CD4-positive, alpha-beta memory T cell (primary cell): ENCODE measurements at regions not wholly inside any gene's neighbourhood (a gene's known extent, or its start where the extent isn't known, plus 50 kb on each side); places are given as distances from the start of the nearest gene placed in this dataset.

Experiments
- CTCF ChIA-PET: fragments of 350-600 bp; sonication (Branson Sonifier 250); formaldehyde crosslinking; loops from one replicate; lab custom pipeline; 2021; ENCODE audit warnings: inconsistent platforms; ENCODE audit not compliant: partially characterized antibody; lab: Charles Lee
- POLR2A ChIA-PET: fragments of 350-600 bp; sonication (Branson Sonifier 250); formaldehyde crosslinking; loops from one replicate; lab custom pipeline; 2021; ENCODE audit not compliant: partially characterized antibody; lab: Charles Lee
- DNase-seq, 5 donors: peaks; one replicate each; pipeline versions ENCODE4 v3.0.0 to v3.0.0-alpha.2; 2020 to 2022; ENCODE audit warnings: mixed read lengths in 1 of 5
- H3K27ac ChIP-seq: one replicate; pipeline ENCODE4 v1.7.0; 2013; ENCODE audit warnings: low read depth, low read length
- H3K27me3 ChIP-seq: 2 replicates; pipeline ENCODE4 v1.7.0; 2013; ENCODE audit warnings: mild to moderate bottlenecking, low read length, moderate library complexity; ENCODE audit not compliant: insufficient read depth
- H3K36me3 ChIP-seq: 2 replicates; pipeline ENCODE4 v1.7.0; 2013; ENCODE audit warnings: mild to moderate bottlenecking, low read length, moderate library complexity; ENCODE audit not compliant: insufficient read depth
- H3K4me1 ChIP-seq: 2 replicates; pipeline ENCODE4 v1.7.0; 2013; ENCODE audit warnings: mild to moderate bottlenecking, low read length, moderate library complexity; ENCODE audit not compliant: insufficient read depth
- H3K4me3 ChIP-seq, 2 donors: one replicate each; pipeline ENCODE4 v1.7.0; 2013; ENCODE audit warnings: low read length in 2 of 2, mild to moderate bottlenecking in 1 of 2
- H3K9me3 ChIP-seq, 2 donors: one replicate each; pipeline ENCODE4 v1.7.0; 2013; ENCODE audit warnings: low read length in 2 of 2, control low read depth in 1 of 2; ENCODE audit not compliant: control insufficient read depth in 1 of 2
- H3K27ac Mint-ChIP-seq, 7 donors: one replicate each; pipeline ENCODE4 v1.8.0; 2020 to 2021; ENCODE audit warnings: mixed read lengths in 7 of 7, mild to moderate bottlenecking in 6 of 7, inconsistent platforms in 3 of 7, moderate library complexity in 3 of 7
- H3K27me3 Mint-ChIP-seq, 2 donors: one replicate each; pipeline ENCODE4 v1.8.0; 2020 to 2021; ENCODE audit warnings: mixed read lengths in 2 of 2
- H3K36me3 Mint-ChIP-seq, 2 donors: one replicate each; pipeline ENCODE4 v1.8.0; 2020 to 2021; ENCODE audit warnings: mixed read lengths in 2 of 2, inconsistent platforms in 1 of 2, mild to moderate bottlenecking in 1 of 2
- H3K4me1 Mint-ChIP-seq, 4 donors: one replicate each; pipeline ENCODE4 v1.8.0; 2020 to 2021; ENCODE audit warnings: mixed read lengths in 4 of 4, mild to moderate bottlenecking in 1 of 4
- H3K4me3 Mint-ChIP-seq, 8 donors: one replicate each; pipeline ENCODE4 v1.8.0; 2020 to 2021; ENCODE audit warnings: mixed read lengths in 8 of 8, mild to moderate bottlenecking in 7 of 8, moderate library complexity in 6 of 8, inconsistent platforms in 3 of 8
- H3K9me3 Mint-ChIP-seq, 8 donors: one replicate each; pipeline ENCODE4 v1.8.0; 2020 to 2021; ENCODE audit warnings: mixed read lengths in 8 of 8, mild to moderate bottlenecking in 5 of 8, inconsistent platforms in 3 of 8, moderate library complexity in 1 of 8
- intact Hi-C: fragments of 100-400 bp; cut with micrococcal nuclease; formaldehyde crosslinking; loops from one replicate; pipeline ENCODE4 v1.15.1; 2023

DNA sequence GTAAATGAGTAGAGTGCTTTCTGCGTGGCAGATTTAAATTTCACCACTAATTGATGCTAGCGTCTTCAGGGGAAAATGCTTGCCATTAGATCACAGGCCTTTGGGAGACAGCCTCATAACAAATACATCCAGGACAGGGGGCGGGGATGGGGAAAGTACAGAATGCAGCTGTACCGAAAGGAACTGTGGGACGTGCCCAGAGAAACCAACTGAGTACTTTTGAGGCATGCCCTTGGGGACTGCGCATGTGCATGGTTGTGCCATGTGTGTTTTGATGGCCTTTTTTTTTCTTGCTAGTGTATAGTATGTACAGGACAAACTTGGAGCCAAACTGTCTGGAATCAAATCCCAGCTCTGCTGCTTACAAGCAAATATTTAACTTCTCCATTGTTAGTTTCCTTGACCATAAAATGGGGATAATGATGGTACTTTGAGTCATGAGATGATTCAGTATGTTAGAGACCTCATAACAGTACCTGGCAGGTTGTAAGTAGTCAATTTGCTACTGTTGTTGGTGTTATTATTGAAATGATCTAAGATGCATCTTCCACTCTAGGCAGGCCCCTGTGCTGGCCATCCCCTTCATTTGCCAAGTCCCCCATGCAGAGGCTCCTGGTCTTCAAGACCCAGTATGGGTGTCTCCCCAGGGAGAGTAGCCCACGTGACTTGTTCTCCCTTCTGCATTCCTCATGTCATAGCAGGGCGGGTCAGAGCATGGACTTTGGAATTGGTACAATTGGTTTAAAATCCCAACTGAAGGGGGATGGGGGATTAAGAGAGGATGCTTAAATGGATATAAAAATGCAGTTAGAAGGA is 68.3 kb upstream of the NPAS1 start:
- Histone ChIP-seq H3K27ac (peak overlapping the region; percentile 28), H3K4me3 (no peak overlapping the region), H3K36me3 (no peaks in the 10 kb centered on the region), H3K4me1 (peaks cover 74% of the 10 kb centered on the region), H3K27me3 (no peaks in the 10 kb centered on the region), H3K9me3 (no peaks in the 10 kb centered on the region)
- ChIA-PET CTCF (interaction anchor here (1.1 to 1.9 kb wide), 3 partner anchors 12 to 41 kb away, joined by 3 to 4 read pairs (median 3); no protein-coding TSS in a partner anchor), POLR2A (interaction anchor here (0.6 to 6.0 kb wide), 6 partner anchors 8 to 90 kb away, joined by 3 to 86 read pairs (median 6); partner anchors contain the start of gene ARHGAP35)
- peaks cover 63 to 89% (median 74%) of the 10 kb centered on the region in 4 donors for H3K4me1 Mint-ChIP-seq
- intact Hi-C loops: no loop called here
- H3K36me3 Mint-ChIP-seq: peaks cover 7 to 9% of the 10 kb centered on the region in 2 donors
- no peaks in the 10 kb centered on the region for H3K27me3 Mint-ChIP-seq
- peak overlapping the region in 7 of 8 donors; percentile 2 to 65 (median 41) for H3K4me3 Mint-ChIP-seq
- H3K9me3 Mint-ChIP-seq: peaks cover 0 to 2% (median 0%) of the 10 kb centered on the region in 8 donors
- H3K27ac Mint-ChIP-seq: peak overlapping the region; percentile 53 to 93 (median 85)
- peak in 1 of 5 donors; percentile 58 for DNase-seq

DNA sequence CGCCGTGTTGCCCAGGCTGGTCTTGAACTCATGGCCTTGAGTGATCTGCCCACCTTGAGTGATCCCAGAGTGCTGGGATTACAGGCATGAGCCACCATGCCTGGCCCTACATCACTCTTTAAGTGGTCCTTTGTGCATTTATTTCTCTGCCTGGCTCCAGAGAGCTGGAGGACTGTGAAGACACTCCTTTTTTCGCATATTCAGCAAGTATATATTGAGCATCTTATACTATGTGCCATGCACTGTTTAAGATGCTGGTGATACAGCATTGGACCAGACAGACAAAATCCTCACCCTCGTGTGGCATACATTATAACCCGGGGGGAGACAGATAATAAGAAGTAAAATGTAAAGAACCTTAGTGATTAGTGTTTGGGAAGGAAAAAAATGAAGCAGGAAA is 66.8 kb upstream of the NPAS1 start:
- peak overlapping the region; percentile 21 to 90 (median 60) for H3K4me3 Mint-ChIP-seq
- Histone ChIP-seq H3K27me3 (no peaks in the 10 kb centered on the region), H3K36me3 (no peaks in the 10 kb centered on the region), H3K9me3 (no peaks in the 10 kb centered on the region), H3K4me1 (peaks cover 83% of the 10 kb centered on the region), H3K4me3 (no peak overlapping the region), H3K27ac (peak overlapping the region; percentile 53)
- H3K36me3 Mint-ChIP-seq: peaks cover 7% of the 10 kb centered on the region in 2 donors
- peaks cover 65 to 90% (median 77%) of the 10 kb centered on the region in 4 donors for H3K4me1 Mint-ChIP-seq
- H3K27me3 Mint-ChIP-seq: no peaks in the 10 kb centered on the region
- H3K9me3 Mint-ChIP-seq: peaks cover 0 to 2% (median 0%) of the 10 kb centered on the region in 8 donors
- peak overlapping the region; percentile 91 to 96 (median 94) for H3K27ac Mint-ChIP-seq
- CTCF ChIA-PET: interaction anchor here (0.9 to 1.5 kb wide), 3 partner anchors 13 to 78 kb away, joined by 3 to 4 read pairs (median 3); no protein-coding TSS in a partner anchor
- intact Hi-C loops: no loop called here
- POLR2A ChIA-PET: interaction anchor here (0.8 to 6.0 kb wide), 7 partner anchors 9 to 166 kb away, joined by 3 to 90 read pairs (median 36); partner anchors contain the start of gene ARHGAP35
- DNase-seq: no peak

DNA sequence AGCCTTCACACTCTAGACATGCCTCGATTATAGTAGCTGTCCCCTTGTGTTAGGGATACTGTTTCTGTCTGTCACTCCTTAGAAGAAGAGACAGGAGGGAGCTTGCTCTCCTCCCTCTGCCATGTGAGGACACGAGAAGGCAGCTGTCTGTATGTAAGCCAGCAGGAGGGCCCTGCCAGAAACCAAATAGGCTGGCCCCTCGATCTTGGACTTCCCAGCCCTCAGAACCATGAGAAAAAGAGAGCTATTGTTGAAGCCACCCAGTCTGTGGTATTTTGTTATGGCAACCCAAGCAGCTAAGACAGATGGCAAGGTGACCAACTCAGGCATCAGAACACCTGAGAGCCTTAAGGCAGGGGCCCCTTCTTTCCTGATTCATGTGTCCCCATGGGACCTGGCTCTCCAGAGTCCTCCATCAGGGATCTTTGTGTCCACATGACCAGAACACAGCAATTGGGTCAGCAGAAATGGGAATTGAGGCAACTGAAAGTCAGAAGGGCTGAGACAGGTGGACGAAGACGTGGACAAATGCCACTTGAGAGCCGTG is 65.6 kb upstream of the NPAS1 start:
- peak overlapping the region; percentile 51 to 62 for H3K4me3 ChIP-seq

GRCh38 chr19:46954502-46954992 is 65.1 kb upstream of the NPAS1 start:
- peaks cover 93% of the 10 kb centered on the region for H3K4me1 ChIP-seq
- H3K27me3 ChIP-seq: no peaks in the 10 kb centered on the region
- peaks cover 68 to 86% (median 76%) of the 10 kb centered on the region in 4 donors for H3K4me1 Mint-ChIP-seq
- CTCF ChIA-PET: interaction anchor here (0.6 to 7.7 kb wide), 16 partner anchors 8 to 174 kb away, joined by 3 to 50 read pairs (median 4); no protein-coding TSS in a partner anchor
- peak overlapping the region; percentile 75 to 92 (median 88) for H3K4me3 Mint-ChIP-seq
- peak overlapping the region; percentile 53 for H3K27ac ChIP-seq
- no peaks in the 10 kb centered on the region for H3K9me3 ChIP-seq
- POLR2A ChIA-PET: interaction anchor here (0.9 to 6.0 kb wide), 19 partner anchors 10 to 302 kb away, joined by 3 to 90 read pairs (median 6); partner anchors contain the start of genes AP2S1, ARHGAP35 and CCDC9
- H3K9me3 Mint-ChIP-seq: peaks cover 0 to 2% (median 0%) of the 10 kb centered on the region in 8 donors
- intact Hi-C loops: loop anchor here (2.0 kb wide), 1 partner anchor 36 kb away; no protein-coding TSS in a partner anchor
- H3K36me3 Mint-ChIP-seq: peaks cover 6 to 7% of the 10 kb centered on the region in 2 donors
- no peaks in the 10 kb centered on the region for H3K36me3 ChIP-seq
- H3K4me3 ChIP-seq: peak overlapping the region; percentile 51 to 62
- H3K27ac Mint-ChIP-seq: peak overlapping the region; percentile 91 to 96 (median 94)
- H3K27me3 Mint-ChIP-seq: no peaks in the 10 kb centered on the region
- DNase-seq: peak in 4 of 5 donors; percentile 17 to 32 (median 28)

More for the DNA sequence above, 65.6 kb upstream of the NPAS1 start:
- no peaks in the 10 kb centered on the region for H3K36me3 ChIP-seq
- H3K4me1 Mint-ChIP-seq: peaks cover 71 to 89% (median 79%) of the 10 kb centered on the region in 4 donors
- CTCF ChIA-PET: interaction anchor here (1.1 to 7.7 kb wide), 11 partner anchors 9 to 103 kb away, joined by 3 to 50 read pairs (median 4); partner anchors contain the start of gene AP2S1
- peaks cover 0 to 2% (median 0%) of the 10 kb centered on the region in 8 donors for H3K9me3 Mint-ChIP-seq
- peak overlapping the region; percentile 75 to 92 (median 85) for H3K4me3 Mint-ChIP-seq
- H3K27me3 Mint-ChIP-seq: no peaks in the 10 kb centered on the region
- DNase-seq: no peak
- H3K27me3 ChIP-seq: no peaks in the 10 kb centered on the region
- H3K4me1 ChIP-seq: peaks cover 94% of the 10 kb centered on the region
- peak overlapping the region; percentile 91 to 96 (median 94) for H3K27ac Mint-ChIP-seq
- POLR2A ChIA-PET: interaction anchor here (1.1 to 6.0 kb wide), 14 partner anchors 10 to 303 kb away, joined by 3 to 90 read pairs (median 14); partner anchors contain the start of genes ARHGAP35 and CCDC9
- intact Hi-C loops: loop anchor here (2.0 kb wide), 1 partner anchor 37 kb away; no protein-coding TSS in a partner anchor
- H3K36me3 Mint-ChIP-seq: peaks cover 6 to 7% of the 10 kb centered on the region in 2 donors
- H3K9me3 ChIP-seq: no peaks in the 10 kb centered on the region
- H3K27ac ChIP-seq: peak overlapping the region; percentile 53

DNA sequence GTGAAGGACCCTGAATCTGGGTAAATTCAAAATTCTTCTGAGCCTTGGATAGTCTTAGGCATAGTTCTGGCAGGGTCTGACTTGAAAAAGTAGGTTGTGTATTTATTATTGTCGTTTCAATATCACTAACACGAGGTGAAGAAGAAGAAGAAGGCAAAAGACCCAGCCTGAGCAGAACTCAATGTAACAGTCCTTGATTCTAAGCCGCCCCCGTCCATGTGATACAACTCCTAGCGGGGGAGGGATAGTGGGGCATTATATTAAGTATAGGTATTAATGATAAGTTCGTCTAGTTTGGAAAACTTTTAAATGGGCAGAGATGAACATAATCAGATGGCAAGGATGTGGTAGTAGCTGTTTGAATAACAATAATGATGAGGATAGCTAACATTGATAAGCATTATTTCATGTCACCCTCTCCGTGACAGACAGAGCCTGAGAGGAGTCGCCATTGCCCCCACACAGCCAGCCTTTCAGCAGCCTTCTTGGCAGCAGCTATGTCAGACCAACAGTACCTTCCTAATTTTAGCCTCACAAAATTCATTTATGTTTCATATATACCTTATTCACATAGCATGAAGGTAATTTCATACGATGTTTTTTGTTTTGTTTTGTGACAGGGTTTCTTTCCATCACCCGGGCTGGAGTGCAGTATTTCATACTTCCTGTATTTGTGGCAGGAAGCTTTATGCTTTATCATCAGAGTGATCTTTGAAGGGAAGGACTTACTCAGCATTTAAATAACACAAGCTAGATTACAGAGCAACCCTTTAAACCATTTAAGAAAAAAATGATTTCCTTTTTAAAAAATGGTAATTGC is 64.4 kb upstream of the NPAS1 start:
- peak overlapping the region; percentile 91 to 96 (median 94) for H3K27ac Mint-ChIP-seq
- peaks cover 4 to 9% of the 10 kb centered on the region in 2 donors for H3K36me3 Mint-ChIP-seq
- intact Hi-C loops: loop anchor here (1.0 to 5.0 kb wide), 5 partner anchors 20 to 99 kb away; partner anchors contain the start of gene ARHGAP35
- peaks cover 65 to 86% (median 74%) of the 10 kb centered on the region in 4 donors for H3K4me1 Mint-ChIP-seq
- peak; percentile 68 to 79 (median 74) for DNase-seq
- Histone ChIP-seq H3K27ac (peak overlapping the region; percentile 53), H3K4me3 (peak overlapping the region; percentile 51 to 62), H3K4me1 (peaks cover 93% of the 10 kb centered on the region), H3K36me3 (no peaks in the 10 kb centered on the region), H3K27me3 (no peaks in the 10 kb centered on the region), H3K9me3 (no peaks in the 10 kb centered on the region)
- H3K9me3 Mint-ChIP-seq: peaks cover 0 to 2% (median 0%) of the 10 kb centered on the region in 8 donors
- CTCF ChIA-PET: interaction anchor here (0.6 to 7.7 kb wide), 19 partner anchors 8 to 205 kb away, joined by 3 to 50 read pairs (median 4); no protein-coding TSS in a partner anchor
- H3K27me3 Mint-ChIP-seq: no peaks in the 10 kb centered on the region
- POLR2A ChIA-PET: interaction anchor here (0.6 to 6.0 kb wide), 25 partner anchors 9 to 167 kb away, joined by 3 to 90 read pairs (median 5); partner anchors contain the start of genes AP2S1 and ARHGAP35
- H3K4me3 Mint-ChIP-seq: peak overlapping the region; percentile 75 to 92 (median 88)
